Endothelial cell of umbilical vein (primary cell): ENCODE measurements at regions not wholly inside any gene's neighbourhood (a gene's known extent, or its start where the extent isn't known, plus 50 kb on each side); places are given as distances from the start of the nearest gene placed in this dataset.

Experiments
- BruUV-seq: library from RNA; stranded (reverse); fragments of 400-500 nt; replicated peaks from 2 replicates; lab custom pipeline; 2021; lab: Mats Ljungman, UMichigan
- CTCF ChIA-PET: fragments of 300-600, 350-600 bp; sonication (Branson Sonifier 250); formaldehyde crosslinking; loops from one replicate; lab custom pipeline; 2021; ENCODE audit warnings: antibody characterized with exemption, inconsistent platforms; lab: Charles Lee
- POLR2A ChIA-PET: fragments of 300-600, 350-600 bp; sonication (Branson Sonifier 250); formaldehyde crosslinking; loops from one replicate; lab custom pipeline; 2021; ENCODE audit warnings: antibody characterized with exemption, inconsistent platforms; lab: Charles Lee
- DNase-seq: peaks from one replicate; pipeline ENCODE4 v3.0.0-alpha.2; 2011; ENCODE audit warnings: low read depth, low spot score
- FAIRE-seq: peaks from 2 replicates; lab custom pipeline; 2011; peaks lifted over from hg19 to GRCh38; lab: Jason Lieb, UNC
- H2AFZ ChIP-seq: 2 replicates; pipeline ENCODE4 v1.6.0; 2012; ENCODE audit warnings: low read depth, low read length, control low read depth, inconsistent platforms
- H3K27ac ChIP-seq: 2 replicates; pipeline ENCODE4 v1.5.1; 2011; ENCODE audit warnings: low read depth, mild to moderate bottlenecking, control low read depth, low read length, moderate library complexity; ENCODE audit not compliant: insufficient read depth
- H3K27me3 ChIP-seq, 2 experiments: 2 replicates each; pipeline versions ENCODE4 v1.6.0 to v1.6.1; 2011; ENCODE audit warnings: low read length in 2 of 2, mixed read lengths in 1 of 2; ENCODE audit not compliant: control insufficient read depth in 2 of 2, insufficient read depth in 2 of 2
- H3K36me3 ChIP-seq, 2 experiments: 2 replicates in 1 of 2; 3 replicates in 1 of 2; pipeline ENCODE4 v1.5.1; 2011; ENCODE audit warnings: low read length in 2 of 2, mild to moderate bottlenecking in 1 of 2, moderate library complexity in 1 of 2; ENCODE audit not compliant: control insufficient read depth in 2 of 2, insufficient read depth in 2 of 2; ENCODE audit errors: extremely low read depth in 1 of 2
- H3K4me1 ChIP-seq: 3 replicates; pipeline ENCODE4 v1.5.1; 2011; ENCODE audit warnings: mild to moderate bottlenecking, low read length; ENCODE audit not compliant: control insufficient read depth, insufficient read depth; ENCODE audit errors: extremely low read depth
- H3K4me2 ChIP-seq: 2 replicates; pipeline ENCODE4 v1.6.1; 2011; ENCODE audit warnings: low read length, control low read depth, mixed read lengths; ENCODE audit not compliant: insufficient read depth
- H3K4me3 ChIP-seq, 3 experiments: fragments of 200-600 bp in 1 of 3; sonication (generic), shearing (Covaris generic) in 1 of 3; replicated peaks in 1 of 3; 2 replicates each; pipeline ENCODE4 v1.5.1; 2011 to 2016; ENCODE audit warnings: control low read depth in 3 of 3, low read length in 3 of 3, mild to moderate bottlenecking in 2 of 3, inconsistent platforms in 1 of 3, low read depth in 1 of 3, moderate library complexity in 1 of 3; ENCODE audit not compliant: insufficient read depth in 1 of 3
- H3K79me2 ChIP-seq: 2 replicates; pipeline ENCODE4 v1.6.0; 2012; ENCODE audit warnings: low read length, inconsistent platforms; ENCODE audit not compliant: control insufficient read depth, insufficient read depth
- H3K9ac ChIP-seq: replicated peaks from 2 replicates; pipeline ENCODE3; 2011; ENCODE audit warnings: low read length, control low read depth; ENCODE audit not compliant: insufficient read depth; ENCODE audit errors: extremely low read depth
- H3K9me1 ChIP-seq: replicated peaks from 3 replicates; pipeline ENCODE4 v1.6.0; 2011; ENCODE audit warnings: mild to moderate bottlenecking, low read length; ENCODE audit not compliant: control insufficient read depth, insufficient read depth; ENCODE audit errors: extremely low read depth
- H3K9me3 ChIP-seq: replicated peaks from 2 replicates; pipeline ENCODE4 v1.5.1; 2012; ENCODE audit warnings: low read length, inconsistent platforms; ENCODE audit not compliant: control insufficient read depth, insufficient read depth
- H4K20me1 ChIP-seq: replicated peaks from 2 replicates; pipeline ENCODE3; 2011; ENCODE audit warnings: mild to moderate bottlenecking, low read length; ENCODE audit not compliant: control insufficient read depth, insufficient read depth; ENCODE audit errors: extremely low read depth
- CTCF ChIP-seq, 2 donors: IDR thresholded peaks; 1 replicate in 1 of 2; 2 replicates in 1 of 2; pipeline ENCODE4 v1.5.1; 2011; ENCODE audit warnings: low read length in 2 of 2, mild to moderate bottlenecking in 2 of 2, moderate library complexity in 2 of 2, control low read depth in 1 of 2, inconsistent platforms in 1 of 2, low read depth in 1 of 2; ENCODE audit not compliant: insufficient read depth in 1 of 2; ENCODE audit errors: extremely low read depth in 1 of 2
- EZH2 ChIP-seq: IDR thresholded peaks from 2 replicates; pipeline ENCODE4 v1.6.1; 2012; ENCODE audit warnings: borderline replicate concordance, low read depth, mild to moderate bottlenecking, moderate library complexity, low read length, inconsistent platforms; ENCODE audit not compliant: severe bottlenecking
- FOS ChIP-seq: IDR thresholded peaks from 2 replicates; pipeline ENCODE4 v1.6.1; 2011; ENCODE audit warnings: mild to moderate bottlenecking, low read length, moderate library complexity, borderline replicate concordance; ENCODE audit not compliant: insufficient read depth
- GATA2 ChIP-seq: IDR thresholded peaks from 2 replicates; pipeline ENCODE4 v1.7.0; 2011; ENCODE audit warnings: low read depth, mild to moderate bottlenecking, moderate library complexity, mixed read lengths, low read length; ENCODE audit not compliant: insufficient read length, insufficient read depth
- JUN ChIP-seq: IDR thresholded peaks from 2 replicates; pipeline ENCODE4 v1.6.1; 2011; ENCODE audit warnings: borderline replicate concordance, low read depth; ENCODE audit not compliant: insufficient read length, insufficient read depth
- MAX ChIP-seq: IDR thresholded peaks from 2 replicates; pipeline ENCODE4 v1.6.1; 2011; ENCODE audit not compliant: insufficient read depth, insufficient read length
- MYC ChIP-seq: IDR thresholded peaks from one replicate; pipeline ENCODE4 v1.6.1; 2011; ENCODE audit warnings: mild to moderate bottlenecking, low read depth, low read length
- POLR2A ChIP-seq: IDR thresholded peaks from 2 replicates; pipeline ENCODE4 v1.6.1; 2012; ENCODE audit warnings: low read depth, mild to moderate bottlenecking, control low read depth, low read length
- POLR2AphosphoS5 ChIP-seq: IDR thresholded peaks from 2 replicates; pipeline ENCODE4 v1.6.1; 2012; ENCODE audit warnings: low read depth, mild to moderate bottlenecking, control low read depth, low read length, moderate library complexity; ENCODE audit not compliant: insufficient read depth
- dilution Hi-C: fragments of 300-500 bp; cut with MboI; formaldehyde crosslinking; loops from one replicate; pipeline ENCODE4 v1.15.0; 2019; ENCODE audit warnings: low sequenced_read_pairs; ENCODE audit not compliant: extremely low pct_ligation_motif_present
- intact Hi-C: fragments of 100-400 bp; cut with micrococcal nuclease; formaldehyde crosslinking; loops from one replicate; pipeline ENCODE4 v1.10.0; 2022

- no peak overlapping the region for H3K4me3 ChIP-seq
- no peaks in the 10 kb centered on the region for H3K79me2 ChIP-seq
- no peak for FAIRE-seq
- H3K9ac ChIP-seq: no peak overlapping the region
- POLR2A ChIA-PET: no interaction called here
- peaks cover 3% of the 10 kb centered on the region for H3K4me1 ChIP-seq
- H3K9me3 ChIP-seq: no peaks in the 10 kb centered on the region
- no peak overlapping the region for H3K4me2 ChIP-seq
- intact Hi-C loops (no loop called here), dilution Hi-C loops (no loop called here)
- no peak overlapping the region for H2AFZ ChIP-seq
- H4K20me1 ChIP-seq: no peaks in the 10 kb centered on the region
- H3K27me3 ChIP-seq: no peaks in the 10 kb centered on the region
- H3K27ac ChIP-seq: no peak overlapping the region
- no peak for TF ChIP-seq MAX
- TF ChIP-seq POLR2AphosphoS5: no peak
- TF ChIP-seq POLR2A: no peak
- TF ChIP-seq MYC: no peak
- TF ChIP-seq CTCF (IDR thresholded peaks at IDR 0.05; ENCODE audit: extremely low read depth in 1 of 2, insufficient read depth in 1 of 2, low read depth in 1 of 2, low read length in 2 of 2): no peak
- no peak for TF ChIP-seq FOS
- TF ChIP-seq JUN: no peak
- no peak for TF ChIP-seq GATA2
- no peak for TF ChIP-seq EZH2
- H3K36me3 ChIP-seq: no peaks in the 10 kb centered on the region
- CTCF ChIA-PET: no interaction called here
- DNase-seq: no peak
- no peaks in the 10 kb centered on the region for H3K9me1 ChIP-seq
- no TSS peak for BruUV-seq
Measured at GRCh38 chr6:11331111-11331510, 98.6 kb upstream of the NEDD9 start.
